ENCODE measurements at regions not wholly inside any gene's neighbourhood (a gene's known extent, or its start where the extent isn't known, plus 50 kb on each side); places are given as distances from the start of the nearest gene placed in this dataset.

GRCh38 chr10:118445535-118445934 lies 103.4 kb upstream of the FAM204A start:
- TF ChIP-seq CTCF (conservative IDR thresholded peaks at IDR 0.05; ENCODE audit: low read length) (no peak), EZH2phosphoT487 (IDR thresholded peaks at IDR 0.05; ENCODE audit: borderline replicate concordance, low read depth, low read length) (no peak)

All from OCI-LY7 (cell line).